Activated T-helper 1 cell treated with anti-CD3 and anti-CD28 coated beads, Interleukin-2, amount 50 U/mL, for 16 hours (primary cell): ENCODE measurements at regions not wholly inside any gene's neighbourhood (a gene's known extent, or its start where the extent isn't known, plus 50 kb on each side); places are given as distances from the start of the nearest gene placed in this dataset.
"Not testable (repeated sequence)": the region's sequence is repeated elsewhere in the genome, so short reads cannot be mapped to it uniquely, and the experiment has no call there.

ENCODE experiments used
- DNase-seq, 2 donors: peaks; one replicate each; pipeline ENCODE4 v3.0.0-alpha.2; 2020; ENCODE audit warnings: low read depth in 1 of 2, low spot score in 1 of 2

DNA sequence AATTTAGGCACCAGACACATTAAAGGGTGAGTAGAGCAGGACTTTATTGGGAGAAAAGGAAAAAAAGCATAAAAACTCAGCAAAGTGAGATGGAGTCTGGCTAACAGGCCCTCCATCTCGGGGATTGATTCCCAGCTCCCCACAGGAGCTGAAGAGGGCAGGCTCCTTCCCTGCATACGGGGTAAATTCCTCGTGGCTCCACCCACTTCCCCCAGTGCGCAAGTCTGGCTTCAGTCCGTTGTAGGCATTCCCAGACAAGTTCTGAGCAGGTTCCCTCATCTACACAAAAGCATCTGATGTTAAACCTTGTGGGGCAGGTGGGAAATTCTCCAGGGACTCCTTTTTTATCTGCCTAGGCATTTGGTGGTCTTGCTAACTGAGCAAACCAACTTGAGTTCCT lies 722.6 kb downstream of the ZNF385D start:
- DNase-seq, result no peak

DNA sequence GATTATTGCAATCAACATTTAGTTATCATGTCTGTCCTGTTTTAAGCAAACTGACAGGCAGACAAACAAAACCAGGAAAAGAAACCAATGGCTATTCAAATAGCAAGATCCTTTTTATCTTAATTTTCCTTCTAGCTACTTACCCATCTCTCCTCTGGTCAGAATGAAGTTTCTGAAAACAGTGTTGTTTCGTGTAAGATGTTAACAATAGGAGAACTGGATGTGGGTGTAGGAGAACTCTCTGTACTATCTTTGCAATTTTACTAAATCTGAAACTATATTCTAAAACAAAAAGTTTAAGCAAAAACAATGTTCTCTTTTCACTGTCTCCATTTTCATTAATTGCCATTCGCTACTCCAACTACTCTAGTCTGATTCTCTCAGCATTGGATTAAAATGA lies 726.4 kb downstream of the ZNF385D start:
- no peak for DNase-seq

DNA sequence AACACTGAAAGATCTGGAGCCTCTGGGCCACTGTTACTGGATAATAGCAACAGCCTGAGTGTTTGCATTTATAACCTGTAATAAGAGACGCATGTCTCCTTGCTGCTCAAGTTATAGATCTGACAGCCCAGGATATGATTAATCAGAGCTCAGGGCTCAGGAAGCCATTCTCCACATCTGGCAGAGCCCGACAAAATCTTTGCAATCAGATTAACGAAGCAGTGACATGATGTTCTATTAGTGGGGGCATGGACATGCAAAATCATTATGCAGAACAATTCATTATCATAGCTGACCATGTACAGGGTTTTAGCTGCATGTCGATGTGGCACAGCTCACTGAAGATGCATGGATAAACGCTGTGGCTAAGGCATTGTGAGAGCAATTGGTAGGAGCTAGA lies 730.3 kb downstream of the ZNF385D start:
- DNase-seq, result no peak

DNA sequence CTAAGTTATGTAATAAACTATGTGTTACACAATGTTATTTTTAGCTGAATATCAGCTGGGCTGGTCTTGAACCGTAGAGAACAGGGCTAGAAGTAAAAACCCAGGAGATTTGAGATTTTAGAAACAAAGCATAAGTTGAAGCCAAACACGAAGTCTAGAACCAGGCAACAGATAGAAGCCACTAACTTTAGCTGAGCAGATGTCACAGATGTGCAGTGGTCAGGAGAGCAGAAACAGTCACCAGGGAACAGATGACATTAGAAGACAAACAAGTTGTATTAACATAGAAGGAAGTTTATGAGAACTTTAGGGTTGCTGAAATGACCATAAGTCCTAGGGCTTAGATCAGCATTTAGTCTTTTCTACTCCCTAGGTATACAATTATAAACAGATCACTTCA lies 731.0 kb downstream of the ZNF385D start:
- DNase-seq, result no peak

DNA sequence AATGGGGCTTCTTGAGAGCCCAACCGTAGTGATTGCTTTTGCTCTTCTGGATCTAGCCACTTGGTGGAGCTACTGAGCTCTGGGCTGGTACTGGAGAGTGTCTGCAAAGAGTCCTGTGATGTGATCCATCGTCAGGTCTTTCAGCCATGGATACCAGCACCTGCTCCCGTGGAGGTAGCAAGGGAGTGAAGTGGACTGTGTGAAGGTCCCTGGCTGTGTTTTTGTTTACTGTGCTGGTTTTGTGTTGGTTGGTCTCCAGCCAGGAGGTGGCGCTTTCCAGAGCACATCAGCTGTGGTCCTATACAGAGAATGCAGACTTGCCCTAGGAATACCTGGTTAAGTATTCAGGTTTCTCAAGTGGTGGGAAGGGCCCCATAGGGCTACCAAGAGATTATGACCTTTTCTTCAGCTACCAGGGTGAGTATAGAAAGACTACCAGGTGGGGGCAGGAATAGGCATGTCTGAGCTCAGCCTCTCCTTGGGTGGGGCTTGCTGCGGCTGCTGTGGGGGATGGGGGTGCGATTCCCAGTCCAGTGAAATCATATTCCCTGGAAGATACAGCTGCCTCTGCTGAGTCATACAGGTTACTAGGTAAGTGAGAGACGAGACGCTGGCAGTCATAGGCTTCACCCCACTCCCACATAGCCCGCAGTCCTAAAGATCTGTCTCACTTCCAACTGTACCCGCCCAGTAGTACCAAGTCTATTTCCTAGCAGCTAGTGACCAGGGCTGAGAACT lies 733.7 kb downstream of the ZNF385D start:
- no peak for DNase-seq

DNA sequence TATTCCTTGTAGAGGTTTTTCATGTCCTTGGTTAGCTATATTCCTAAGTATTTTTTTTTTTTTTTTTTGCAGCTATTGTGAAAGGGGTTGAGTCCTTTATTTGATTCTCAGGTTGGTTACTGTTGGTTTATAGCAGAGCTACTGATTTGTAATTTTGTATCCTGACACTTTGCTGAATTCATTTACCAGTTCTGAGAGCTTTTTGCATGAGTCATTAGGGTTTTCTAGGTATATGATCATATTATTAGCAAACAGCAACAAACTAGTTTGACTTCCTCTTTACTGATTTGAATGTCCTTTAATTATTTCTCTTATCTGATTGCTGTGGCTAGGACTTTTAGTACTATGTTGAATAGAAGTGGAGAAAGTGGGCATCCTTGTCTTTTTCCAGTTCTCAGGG lies 737.4 kb downstream of the ZNF385D start:
- no peak for DNase-seq

DNA sequence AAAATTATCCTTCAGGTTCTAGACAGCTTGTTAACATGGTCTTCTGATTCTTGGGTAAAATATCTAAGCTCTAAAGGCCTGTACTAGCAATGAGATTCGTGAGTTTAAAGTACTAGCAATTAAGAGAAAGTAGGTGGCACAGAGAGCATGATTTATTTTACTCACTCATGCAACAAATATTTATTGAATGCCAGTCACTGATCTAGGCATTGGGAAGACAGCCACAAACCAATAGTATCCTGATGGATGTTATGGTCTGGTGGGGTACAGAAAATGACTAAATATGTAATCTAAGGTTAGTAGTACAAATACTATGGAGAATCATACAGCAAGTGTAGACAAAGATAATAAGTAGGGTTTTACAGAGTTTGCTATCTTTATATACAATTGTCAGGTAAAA lies 751.3 kb downstream of the ZNF385D start:
- no peak for DNase-seq

DNA sequence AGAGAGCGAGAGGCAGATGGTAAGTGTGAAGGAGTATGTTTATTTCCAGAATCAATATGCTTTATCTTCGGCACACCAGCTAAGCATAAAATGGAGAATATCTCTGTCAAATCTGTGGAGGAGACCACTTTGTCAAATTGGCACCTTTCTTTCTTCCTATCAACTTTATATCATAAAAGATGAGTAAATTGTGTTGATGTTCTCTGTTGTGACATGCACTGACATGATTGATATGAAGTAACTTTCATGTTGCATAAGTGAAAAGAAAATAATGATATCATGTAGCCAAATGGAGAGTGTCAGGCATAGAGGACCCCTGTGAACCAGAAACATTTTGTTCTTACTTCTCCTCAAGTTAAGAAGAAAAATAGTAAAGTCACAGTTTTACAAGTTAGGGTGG lies 753.8 kb downstream of the ZNF385D start:
- DNase-seq, result no peak

DNA sequence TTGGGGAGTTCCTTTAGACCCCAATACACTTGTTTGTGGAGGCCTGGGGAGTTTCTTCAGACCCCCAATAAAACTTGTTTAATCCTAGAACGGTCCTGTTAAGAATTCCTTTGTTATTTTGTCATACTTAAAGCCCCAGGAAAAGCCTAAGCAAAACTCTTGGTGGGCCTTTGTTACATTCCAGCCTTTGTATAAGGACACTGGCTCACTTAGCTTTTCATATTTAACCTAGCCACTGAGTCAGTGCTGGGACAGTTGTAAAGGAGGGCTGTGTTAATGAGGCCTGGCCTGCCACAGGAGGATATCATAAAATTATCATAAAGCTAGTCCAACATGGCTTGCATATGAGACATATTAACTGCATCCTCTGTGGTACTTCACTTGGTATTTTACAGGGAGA lies 760.1 kb downstream of the ZNF385D start:
- DNase-seq, result no peak

DNA sequence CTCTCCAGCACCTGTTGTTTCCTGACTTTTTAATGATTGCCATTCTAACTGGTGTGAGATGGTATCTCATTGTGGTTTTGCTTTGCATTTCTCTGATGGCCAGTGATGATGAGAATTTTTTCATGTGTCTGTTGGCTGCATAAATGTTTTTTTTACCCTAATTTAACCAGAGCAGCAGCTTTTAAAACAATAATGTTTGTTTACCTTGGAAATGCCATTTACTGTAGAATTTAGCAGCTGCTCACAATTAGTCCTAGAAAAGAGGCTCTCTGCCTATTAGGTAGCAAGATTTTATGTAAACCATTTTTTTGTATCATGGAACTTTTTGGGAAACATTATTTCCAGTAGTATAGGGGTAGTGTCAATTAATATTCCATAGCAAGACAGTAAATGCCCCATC lies 761.4 kb downstream of the ZNF385D start:
- DNase-seq, result not testable (repeated sequence)

DNA sequence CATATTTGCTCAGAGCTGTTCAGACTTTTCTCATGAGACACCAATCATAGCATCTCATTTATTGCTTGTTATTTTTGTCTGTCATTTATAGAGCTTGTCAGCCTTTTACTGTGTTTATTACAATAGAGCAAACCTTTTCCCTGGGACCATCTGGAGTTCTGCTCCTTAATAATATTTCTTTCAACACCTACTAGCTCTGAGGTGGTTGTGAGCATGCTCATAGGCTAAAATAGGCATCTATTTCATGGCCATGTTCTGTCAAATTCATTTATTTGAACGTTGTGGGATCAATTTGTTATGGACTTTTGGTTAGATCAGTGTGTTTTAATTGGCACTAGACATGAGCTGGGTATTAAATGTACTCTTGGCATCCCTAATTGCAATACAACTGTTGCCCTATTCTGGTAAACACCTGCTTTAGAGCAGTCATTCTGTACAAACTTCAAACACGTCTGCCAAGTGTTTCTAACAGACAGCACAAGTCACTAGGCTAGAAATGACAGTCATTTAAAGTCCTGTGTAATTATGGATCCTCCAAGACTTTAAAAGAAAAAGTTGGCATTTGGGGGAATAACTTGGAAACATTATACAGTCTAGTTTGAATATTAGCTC lies 766.3 kb downstream of the ZNF385D start:
- DNase-seq, result no peak

DNA sequence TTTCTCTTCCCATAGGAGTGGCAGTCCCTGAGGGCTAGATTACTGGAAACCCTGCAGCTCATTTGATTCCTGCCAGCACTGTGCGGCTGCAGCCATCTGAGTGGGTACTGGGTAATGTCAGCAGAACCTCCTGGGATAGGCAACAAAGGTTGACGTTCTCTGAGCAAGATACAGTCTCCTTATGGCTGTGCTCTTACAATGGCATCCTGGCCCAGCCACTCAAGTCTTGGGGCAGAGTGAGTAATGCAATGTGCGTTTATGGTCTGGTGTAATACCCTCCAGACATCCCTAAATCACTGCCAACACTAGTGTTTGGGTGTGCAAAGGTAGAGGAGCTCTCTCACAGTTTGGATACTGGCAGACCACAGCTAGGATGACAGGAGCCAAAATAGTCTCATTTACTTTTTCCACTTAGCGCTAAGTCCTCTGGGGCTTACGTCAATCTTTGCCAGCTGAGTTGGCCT lies 775.8 kb downstream of the ZNF385D start:
- no peak for DNase-seq

DNA sequence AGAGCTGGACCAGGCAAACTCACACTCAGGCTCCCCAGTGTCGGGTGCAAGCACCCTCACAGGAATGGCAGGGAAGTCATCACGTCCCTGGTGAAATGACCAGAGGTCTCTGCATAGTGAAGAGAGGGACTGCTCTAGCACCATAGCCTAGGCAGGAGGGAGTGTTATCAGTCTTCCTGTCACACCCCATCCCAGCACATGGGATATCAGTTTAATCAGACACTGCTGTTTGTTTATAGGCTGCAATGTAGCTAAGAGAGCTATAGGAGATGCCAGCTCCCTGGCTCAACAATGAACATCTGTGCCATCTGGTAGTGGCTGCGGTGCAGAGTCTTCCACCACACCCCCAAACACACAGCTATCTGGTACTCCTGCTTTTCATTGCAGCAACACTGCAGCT lies 776.6 kb downstream of the ZNF385D start:
- DNase-seq, result no peak

DNA sequence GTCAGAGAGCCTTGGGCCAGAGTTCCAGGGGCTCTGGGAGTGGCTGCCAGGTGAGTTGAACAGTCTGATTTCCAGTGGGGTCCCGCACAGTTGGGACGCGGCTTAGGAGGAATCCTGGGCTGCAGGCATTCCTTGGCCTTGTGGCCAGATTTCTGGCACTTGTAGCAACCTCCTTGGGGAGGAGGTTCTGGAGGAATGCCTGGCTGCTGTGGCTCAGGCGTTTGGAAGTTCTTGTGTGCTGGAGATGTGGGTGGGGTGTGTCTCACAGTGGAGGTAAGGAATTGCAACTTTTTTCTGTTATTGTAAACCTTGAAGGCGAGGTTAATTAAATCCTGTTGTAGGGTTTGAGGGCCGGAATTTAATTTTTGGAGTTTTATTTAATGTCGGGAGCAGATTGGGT lies 780.2 kb downstream of the ZNF385D start:
- not testable (repeated sequence) for DNase-seq

DNA sequence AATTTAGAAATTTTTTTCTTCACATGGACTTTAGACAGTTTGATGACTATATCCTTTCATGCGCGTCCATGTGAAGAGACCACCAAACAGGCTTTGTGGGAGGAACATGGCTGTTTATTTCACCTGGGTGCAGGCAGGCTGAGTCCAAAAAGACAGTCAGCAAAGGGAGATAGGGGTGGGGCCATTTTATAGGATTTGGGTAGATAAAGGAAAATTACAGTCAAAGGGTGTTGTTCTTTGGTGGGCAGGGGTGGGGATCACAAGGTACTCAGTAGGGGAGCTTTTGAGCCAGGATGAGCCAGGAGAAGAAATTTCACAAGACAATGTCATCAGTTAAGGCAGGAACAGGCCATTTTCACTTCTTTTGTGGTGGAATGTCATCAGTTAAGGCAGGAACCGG lies 781.5 kb upstream of the SGO1 start:
- not testable (repeated sequence) for DNase-seq

DNA sequence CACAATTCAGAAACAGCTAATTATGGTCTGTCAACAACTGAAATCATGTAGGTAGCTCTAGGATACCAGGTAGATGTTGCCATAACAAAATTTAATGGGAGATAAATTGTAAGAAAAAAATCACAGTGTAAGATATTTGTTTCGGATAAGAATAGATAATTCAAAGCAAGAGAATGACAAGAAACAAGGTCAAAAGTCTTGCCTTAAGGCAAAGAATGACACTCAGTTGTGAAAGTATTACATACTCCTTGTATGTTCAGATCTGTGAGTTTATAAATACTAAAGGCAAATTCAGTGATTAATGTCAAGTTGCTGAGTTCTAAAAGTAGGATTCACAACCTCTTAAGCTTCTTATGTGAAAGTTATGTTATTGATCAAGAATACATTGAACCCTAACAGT lies 772.2 kb upstream of the SGO1 start:
- DNase-seq, result no peak

DNA sequence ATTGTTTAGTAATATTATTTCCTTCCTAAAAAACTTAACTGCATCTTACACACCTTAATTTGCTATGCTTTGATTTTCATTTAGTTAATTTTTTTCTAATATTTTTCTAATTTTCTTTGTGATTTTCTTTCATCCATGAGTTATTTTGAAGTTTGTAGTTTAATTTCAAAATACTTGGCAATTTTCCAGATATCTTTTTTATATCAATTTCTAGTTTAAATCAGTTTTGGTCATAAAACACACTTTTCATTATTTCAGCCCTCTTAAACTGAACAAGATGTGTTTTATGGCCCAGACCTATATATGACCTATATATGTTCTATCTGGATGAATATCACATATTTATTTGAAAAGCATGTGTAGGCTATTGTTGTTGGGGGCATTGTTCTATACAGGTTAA lies 759.9 kb upstream of the SGO1 start:
- no peak for DNase-seq

DNA sequence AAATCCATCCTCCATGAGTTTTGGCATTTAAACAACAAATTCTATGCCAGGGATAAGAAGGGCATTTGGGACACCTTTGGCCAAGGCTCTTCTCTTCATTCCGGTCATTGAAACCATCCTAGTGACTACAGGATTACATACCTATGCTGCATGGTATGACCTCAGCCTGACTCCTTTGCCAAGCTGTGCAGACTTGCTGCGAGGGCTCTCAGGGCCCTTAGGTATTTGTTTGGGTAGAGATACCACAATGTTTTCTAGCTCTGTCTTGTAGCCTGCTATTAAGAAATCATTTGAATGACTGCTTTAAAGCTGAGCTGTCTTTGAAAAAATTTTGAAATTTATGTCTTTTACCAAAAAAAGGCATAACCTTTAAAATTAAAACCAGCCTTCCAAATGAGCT lies 749.8 kb upstream of the SGO1 start:
- no peak for DNase-seq

DNA sequence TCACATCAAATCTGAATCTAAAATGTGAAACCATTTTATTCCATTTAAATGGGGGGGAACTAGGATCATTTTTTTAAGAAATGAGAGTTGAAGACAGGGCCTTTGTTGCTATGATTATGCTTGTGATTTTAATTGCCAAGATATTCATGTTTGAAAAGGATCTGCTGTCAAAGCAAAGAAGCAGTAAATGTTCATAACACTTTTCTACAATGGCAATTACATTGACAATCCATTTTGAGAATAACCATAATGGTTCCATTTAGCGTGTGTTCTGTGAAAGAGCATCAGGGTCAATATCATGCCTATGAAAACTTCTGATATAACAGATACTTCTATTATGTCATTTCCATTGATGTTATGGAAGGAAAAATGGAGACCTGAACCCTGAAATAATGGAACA lies 745.8 kb upstream of the SGO1 start:
- no peak for DNase-seq

DNA sequence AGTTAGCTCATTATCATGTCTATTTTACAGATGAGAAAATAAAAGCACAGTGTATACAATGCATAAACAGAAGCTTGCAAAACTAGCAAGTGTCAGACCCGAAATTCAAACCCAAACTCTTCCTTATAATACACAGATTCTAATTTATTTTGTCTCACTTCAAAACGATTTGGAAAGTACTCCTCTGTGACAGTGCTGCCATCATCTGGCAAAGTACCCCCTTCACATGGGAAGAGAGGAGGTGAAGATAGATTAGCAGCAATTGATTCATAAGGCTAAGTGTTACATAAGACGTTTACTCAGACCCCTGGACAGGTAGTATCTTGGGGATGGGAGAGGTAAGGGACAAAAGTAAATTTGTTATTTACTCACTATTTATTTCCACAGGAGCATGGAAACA lies 744.0 kb upstream of the SGO1 start:
- DNase-seq, result no peak

DNA sequence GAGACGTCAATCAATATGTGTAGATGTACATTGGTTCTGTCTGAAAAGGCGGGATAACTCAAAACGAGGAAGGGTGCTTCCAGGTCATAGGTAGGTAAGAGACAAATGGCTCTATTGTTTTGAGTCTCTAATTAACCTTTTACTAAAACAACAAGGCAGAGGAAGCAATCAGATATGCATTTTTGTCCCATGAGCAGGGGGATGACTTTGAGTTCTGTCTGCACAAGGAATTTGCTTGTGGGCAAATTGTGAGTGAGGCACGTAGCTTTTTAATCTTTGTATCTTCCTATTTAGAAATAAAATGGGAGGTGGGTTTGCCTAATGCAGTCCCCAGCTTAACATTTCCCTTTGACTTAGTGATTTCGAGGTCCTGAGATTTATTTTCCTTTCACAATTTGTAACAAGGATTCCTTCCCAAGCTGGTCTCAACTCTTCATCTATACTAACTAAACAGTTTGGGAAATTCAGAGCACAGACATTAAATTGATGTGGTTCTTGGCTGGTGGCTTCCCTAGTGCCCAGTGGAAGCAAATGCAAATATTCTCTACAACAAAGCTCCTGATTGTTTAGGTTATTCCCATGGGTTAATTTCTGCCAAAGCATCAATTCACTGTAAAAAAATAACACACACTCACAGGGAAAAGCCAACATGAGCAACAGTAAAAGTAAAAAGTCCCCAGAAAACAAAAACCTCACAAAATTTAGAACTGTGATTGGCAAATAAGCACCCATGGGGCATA lies 738.8 kb upstream of the SGO1 start:
- no peak for DNase-seq

DNA sequence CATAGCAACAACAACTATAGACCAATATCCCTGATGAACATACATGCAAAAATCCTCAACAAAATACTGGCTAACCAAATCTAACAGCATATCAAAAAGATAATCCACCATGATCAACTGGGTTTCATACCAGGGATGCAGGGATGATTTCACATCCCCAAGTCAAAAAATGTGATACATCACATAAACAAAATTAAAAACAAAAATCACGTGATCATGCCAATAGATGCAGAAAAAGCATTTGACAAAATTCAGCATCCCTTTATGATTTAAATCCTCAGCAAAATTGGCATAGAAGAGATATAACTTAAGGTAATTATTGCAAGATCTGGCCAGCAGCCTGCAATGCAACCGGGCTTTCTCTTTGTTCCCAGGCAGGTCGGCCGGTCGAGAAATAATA lies 735.1 kb upstream of the SGO1 start:
- not testable (repeated sequence) for DNase-seq
